ENCODE measurements at regions not wholly inside any gene's neighbourhood (a gene's known extent, or its start where the extent isn't known, plus 50 kb on each side); places are given as distances from the start of the nearest gene placed in this dataset.

GRCh38 chr16:86732621-86733295 lies 154.4 kb downstream of the FOXL1 start:
- Histone ChIP-seq H3K4me1 (ENCODE audit: control insufficient read depth in 1 of 2, insufficient read depth in 1 of 2, low read depth in 1 of 2, low read length in 1 of 2) (no peaks in the 10 kb centered on the region), H3K36me3 (no peaks in the 10 kb centered on the region), H3K27ac (no peak overlapping the region), H3K9me3 (no peaks in the 10 kb centered on the region), H3K4me3 (ENCODE audit: low read depth in 1 of 2, low read length in 1 of 2) (no peak overlapping the region), H3K27me3 (peaks cover 83% of the 10 kb centered on the region)
- TF ChIP-seq CTCF (IDR thresholded peaks at IDR 0.05): no peak

GRCh38 chr16:86733546-86734254 lies 155.4 kb downstream of the FOXL1 start:
- Histone ChIP-seq H3K36me3 (no peaks in the 10 kb centered on the region), H3K4me3 (ENCODE audit: low read depth in 1 of 2, low read length in 1 of 2) (no peak overlapping the region), H3K4me1 (ENCODE audit: control insufficient read depth in 1 of 2, insufficient read depth in 1 of 2, low read depth in 1 of 2, low read length in 1 of 2) (no peaks in the 10 kb centered on the region), H3K27ac (no peak overlapping the region), H3K9me3 (no peaks in the 10 kb centered on the region), H3K27me3 (peaks cover 79% of the 10 kb centered on the region)
- TF ChIP-seq CTCF (IDR thresholded peaks at IDR 0.05): no peak

GRCh38 chr16:86734543-86735460 lies 156.5 kb downstream of the FOXL1 start:
- Histone ChIP-seq H3K27me3 (peaks cover 84% of the 10 kb centered on the region), H3K9me3 (no peaks in the 10 kb centered on the region), H3K36me3 (no peaks in the 10 kb centered on the region), H3K4me1 (ENCODE audit: control insufficient read depth in 1 of 2, insufficient read depth in 1 of 2, low read depth in 1 of 2, low read length in 1 of 2) (no peaks in the 10 kb centered on the region), H3K4me3 (ENCODE audit: low read depth in 1 of 2, low read length in 1 of 2) (no peak overlapping the region), H3K27ac (no peak overlapping the region)
- no peak for TF ChIP-seq CTCF (IDR thresholded peaks at IDR 0.05)

- Histone ChIP-seq H3K9me3 (no peaks in the 10 kb centered on the region), H3K36me3 (no peaks in the 10 kb centered on the region), H3K4me1 (ENCODE audit: control insufficient read depth in 1 of 2, insufficient read depth in 1 of 2, low read depth in 1 of 2, low read length in 1 of 2) (no peaks in the 10 kb centered on the region), H3K27me3 (peaks cover 84% of the 10 kb centered on the region), H3K4me3 (ENCODE audit: low read depth in 1 of 2, low read length in 1 of 2) (no peak overlapping the region), H3K27ac (no peak overlapping the region)
- TF ChIP-seq CTCF (IDR thresholded peaks at IDR 0.05): no peak
Observed at GRCh38 chr16:86735727-86736126, 157.4 kb downstream of the FOXL1 start.

- TF ChIP-seq CTCF (IDR thresholded peaks at IDR 0.05): no peak
- no peaks in the 10 kb centered on the region for H3K4me1 ChIP-seq (ENCODE audit: control insufficient read depth in 1 of 2, insufficient read depth in 1 of 2, low read depth in 1 of 2, low read length in 1 of 2)
Observed at GRCh38 chr16:86736502-86736901, 158.2 kb downstream of the FOXL1 start.

More at GRCh38 chr16:86736502-86736901, 158.2 kb downstream of the FOXL1 start:
- H3K27ac ChIP-seq: no peak overlapping the region
- no peaks in the 10 kb centered on the region for H3K36me3 ChIP-seq
- no peaks in the 10 kb centered on the region for H3K9me3 ChIP-seq
- peaks cover 84% of the 10 kb centered on the region for H3K27me3 ChIP-seq
- H3K4me3 ChIP-seq (ENCODE audit: low read depth in 1 of 2, low read length in 1 of 2): no peak overlapping the region

All from neutrophil (primary cell).